ENCODE measurements at regions not wholly inside any gene's neighbourhood (a gene's known extent, or its start where the extent isn't known, plus 50 kb on each side); places are given as distances from the start of the nearest gene placed in this dataset.
"Not testable (repeated sequence)": the region's sequence is repeated elsewhere in the genome, so short reads cannot be mapped to it uniquely, and the experiment has no call there.

DNA sequence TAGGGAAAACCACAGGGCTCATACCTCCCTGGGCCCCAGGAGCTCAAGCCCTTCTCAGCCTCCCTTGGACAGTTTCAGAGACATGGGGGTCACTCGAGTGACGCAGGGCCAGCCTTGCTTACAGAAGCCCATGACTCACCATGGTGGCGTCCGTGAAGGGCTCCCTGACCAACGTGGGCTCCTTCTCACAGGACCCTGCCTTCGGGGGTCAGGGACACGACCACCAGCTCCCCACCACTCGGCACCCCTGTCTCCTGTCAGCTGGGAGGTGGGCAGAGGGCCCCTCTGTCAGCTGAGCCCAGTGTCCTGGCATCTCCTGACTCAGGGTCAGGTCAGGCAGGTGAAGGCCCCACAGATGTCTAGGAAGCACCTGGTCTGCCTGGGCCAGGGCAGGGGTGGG lies 126.3 kb upstream of the ANO1 start:
- H3K27ac Mint-ChIP-seq (ENCODE audit: low read depth) = no peak overlapping the region
- H3K9me3 Mint-ChIP-seq = no peaks in the 10 kb centered on the region
- no peaks in the 10 kb centered on the region for H3K4me1 Mint-ChIP-seq
- H3K4me3 Mint-ChIP-seq = no peak overlapping the region
- H3K27me3 Mint-ChIP-seq = peaks cover 24% of the 10 kb centered on the region
- ATAC-seq (replicated peaks; ENCODE audit: extremely low read depth, poor library complexity, severe bottlenecking) (no peak), DNase-seq (ENCODE audit: low spot score in 2 of 2) (no peak)
- H3K36me3 Mint-ChIP-seq (ENCODE audit: insufficient read depth) = peaks cover 3% of the 10 kb centered on the region

DNA sequence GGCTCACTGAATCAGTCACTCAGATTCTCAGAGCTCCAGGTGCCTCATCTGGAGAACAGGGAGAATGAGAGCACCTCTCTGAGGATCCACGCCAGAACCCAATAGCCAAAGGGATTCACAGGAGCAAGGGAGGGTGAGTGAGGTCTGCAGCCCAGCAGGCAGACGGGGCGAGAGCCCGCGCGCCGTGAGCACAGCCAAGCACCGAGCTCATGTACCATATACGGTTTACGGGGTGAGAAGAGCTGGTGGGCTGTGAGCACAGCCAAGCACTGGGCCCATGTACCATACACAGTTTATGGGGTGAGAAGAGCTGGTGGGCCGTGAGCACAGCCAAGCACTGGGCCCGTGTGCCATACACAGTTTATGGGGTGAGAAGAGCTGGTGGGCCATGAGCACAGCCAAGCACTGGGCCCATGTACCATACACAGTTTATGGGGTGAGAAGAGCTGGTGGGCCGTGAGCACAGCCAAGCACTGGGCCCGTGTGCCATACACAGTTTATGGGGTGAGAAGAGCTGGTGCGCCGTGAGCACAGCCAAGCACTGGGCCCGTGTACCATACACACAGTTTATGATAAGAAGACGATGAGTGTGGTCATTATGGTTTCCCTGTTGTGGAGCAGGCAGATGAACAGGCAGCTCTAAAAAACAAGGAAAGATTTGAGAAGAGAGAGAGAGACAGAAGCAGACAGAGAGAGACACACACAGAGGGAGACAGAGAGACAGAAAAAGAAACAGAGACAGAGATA lies 125.7 kb upstream of the ANO1 start:
- not testable (repeated sequence) for ATAC-seq (replicated peaks; ENCODE audit: extremely low read depth, poor library complexity, severe bottlenecking); H3K27ac Mint-ChIP-seq (ENCODE audit: low read depth); H3K4me3 Mint-ChIP-seq; H3K36me3 Mint-ChIP-seq (ENCODE audit: insufficient read depth); DNase-seq (ENCODE audit: low spot score in 2 of 2); H3K9me3 Mint-ChIP-seq; H3K4me1 Mint-ChIP-seq
- peaks cover 24% of the 10 kb centered on the region for H3K27me3 Mint-ChIP-seq

DNA sequence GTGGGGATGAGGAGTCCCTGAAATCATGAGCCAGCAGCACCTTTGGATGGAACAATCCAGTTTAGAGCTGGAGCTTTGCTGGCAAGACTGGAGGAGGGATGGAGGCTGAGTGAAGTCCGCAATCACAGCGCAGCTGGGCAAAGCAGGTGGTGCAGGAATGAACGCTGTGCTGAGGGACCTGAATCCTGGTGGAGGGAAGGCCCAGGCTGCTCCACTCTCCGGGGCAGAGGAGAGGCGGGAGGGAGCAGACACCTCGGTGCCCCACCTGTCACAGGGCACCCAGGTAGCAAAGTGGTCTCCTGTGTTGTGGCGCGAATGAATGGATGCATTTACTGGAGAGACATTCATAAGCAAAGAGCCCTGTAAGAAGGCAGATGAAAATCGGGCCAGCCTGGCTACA lies 124.8 kb upstream of the ANO1 start:
- no peak overlapping the region for H3K4me3 Mint-ChIP-seq
- ATAC-seq (replicated peaks; ENCODE audit: extremely low read depth, poor library complexity, severe bottlenecking) (no peak), DNase-seq (ENCODE audit: low spot score in 2 of 2) (no peak)
- no peak overlapping the region for H3K27ac Mint-ChIP-seq (ENCODE audit: low read depth)
- peaks cover 3% of the 10 kb centered on the region for H3K36me3 Mint-ChIP-seq (ENCODE audit: insufficient read depth)
- H3K4me1 Mint-ChIP-seq = no peaks in the 10 kb centered on the region
- no peaks in the 10 kb centered on the region for H3K9me3 Mint-ChIP-seq
- H3K27me3 Mint-ChIP-seq = peaks cover 24% of the 10 kb centered on the region

DNA sequence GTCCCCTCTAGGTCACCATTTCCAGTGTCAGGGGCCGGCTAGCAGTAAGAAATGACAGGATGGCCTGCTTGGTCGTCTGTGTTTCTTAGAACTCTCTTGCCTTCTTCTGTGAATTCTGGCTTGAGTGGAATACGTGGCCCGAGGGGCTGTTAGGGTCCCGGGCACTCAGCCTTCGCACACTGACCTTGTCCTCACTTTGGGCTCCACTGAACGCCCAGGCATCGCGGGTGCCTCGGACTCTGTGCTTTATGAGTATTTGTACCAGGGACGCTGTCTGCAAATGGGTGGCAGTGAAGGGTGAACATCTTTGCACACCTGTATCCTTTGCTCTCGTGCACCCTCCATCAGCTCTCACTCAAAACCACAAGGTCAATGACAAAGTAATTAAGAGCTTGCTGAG lies 123.4 kb upstream of the ANO1 start:
- DNase-seq (ENCODE audit: low spot score in 2 of 2) (no peak), ATAC-seq (replicated peaks; ENCODE audit: extremely low read depth, poor library complexity, severe bottlenecking) (no peak)
- Mint-ChIP-seq H3K4me1 (no peaks in the 10 kb centered on the region), H3K9me3 (no peaks in the 10 kb centered on the region), H3K27me3 (peaks cover 35% of the 10 kb centered on the region), H3K27ac (ENCODE audit: low read depth) (no peak overlapping the region), H3K36me3 (ENCODE audit: insufficient read depth) (peaks cover 3% of the 10 kb centered on the region), H3K4me3 (no peak overlapping the region)

DNA sequence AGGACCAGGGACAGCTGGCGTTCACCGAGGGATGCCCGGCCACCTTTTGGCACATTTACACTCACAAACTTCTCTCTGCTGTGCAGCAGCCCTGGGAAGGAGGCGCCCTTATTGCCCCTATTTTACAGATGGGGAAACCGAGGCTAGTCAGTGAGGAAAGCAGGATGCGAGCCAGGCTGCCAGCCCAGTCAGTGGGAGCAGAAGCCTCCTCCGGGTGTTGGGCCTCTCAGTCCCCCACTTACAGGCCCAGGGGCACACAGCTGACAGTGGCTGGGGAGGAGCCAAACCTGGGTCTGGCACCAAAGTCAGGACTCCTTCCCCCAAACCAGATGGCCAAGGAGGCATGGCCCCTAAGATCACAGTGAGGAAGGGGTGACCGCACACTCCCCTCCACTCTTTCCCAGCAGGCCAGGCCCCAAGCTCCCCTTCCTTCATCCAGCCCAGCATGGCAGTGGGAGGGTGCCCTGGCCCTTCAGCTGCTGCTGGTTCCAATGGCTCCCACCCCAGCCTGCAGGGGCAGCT lies 121.4 kb upstream of the ANO1 start:
- H3K4me3 Mint-ChIP-seq = no peak overlapping the region
- no peaks in the 10 kb centered on the region for H3K9me3 Mint-ChIP-seq
- DNase-seq (ENCODE audit: low spot score in 2 of 2) = no peak
- peaks cover 45% of the 10 kb centered on the region for H3K27me3 Mint-ChIP-seq
- peaks cover 3% of the 10 kb centered on the region for H3K36me3 Mint-ChIP-seq (ENCODE audit: insufficient read depth)
- H3K27ac Mint-ChIP-seq (ENCODE audit: low read depth) = no peak overlapping the region
- no peaks in the 10 kb centered on the region for H3K4me1 Mint-ChIP-seq
- ATAC-seq (replicated peaks; ENCODE audit: extremely low read depth, poor library complexity, severe bottlenecking) = no peak

DNA sequence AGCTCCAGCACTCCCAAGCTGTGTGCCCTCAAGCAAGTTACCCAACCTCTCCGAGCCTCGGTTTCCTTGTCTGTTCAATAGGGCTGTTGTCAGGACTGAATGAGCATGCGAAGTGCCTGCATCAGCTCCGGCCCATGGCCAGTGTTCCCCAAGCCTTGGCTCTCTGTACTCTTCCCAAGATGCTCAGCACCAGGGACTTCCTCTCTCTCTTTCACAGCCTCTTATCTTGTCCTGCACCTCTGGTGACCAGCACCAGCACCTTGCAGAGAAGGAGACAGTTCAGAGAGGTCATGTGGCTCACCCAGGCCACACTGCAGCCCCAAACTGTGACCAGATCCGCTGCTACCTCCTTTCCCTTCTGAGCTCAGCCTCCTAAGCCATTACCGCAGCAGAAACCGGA lies 120.3 kb upstream of the ANO1 start:
- no peak overlapping the region for H3K4me3 Mint-ChIP-seq
- peaks cover 45% of the 10 kb centered on the region for H3K27me3 Mint-ChIP-seq
- H3K36me3 Mint-ChIP-seq (ENCODE audit: insufficient read depth) = peaks cover 3% of the 10 kb centered on the region
- DNase-seq (ENCODE audit: low spot score in 2 of 2) (no peak), ATAC-seq (replicated peaks; ENCODE audit: extremely low read depth, poor library complexity, severe bottlenecking) (no peak)
- no peaks in the 10 kb centered on the region for H3K9me3 Mint-ChIP-seq
- H3K27ac Mint-ChIP-seq (ENCODE audit: low read depth) = no peak overlapping the region
- no peaks in the 10 kb centered on the region for H3K4me1 Mint-ChIP-seq

DNA sequence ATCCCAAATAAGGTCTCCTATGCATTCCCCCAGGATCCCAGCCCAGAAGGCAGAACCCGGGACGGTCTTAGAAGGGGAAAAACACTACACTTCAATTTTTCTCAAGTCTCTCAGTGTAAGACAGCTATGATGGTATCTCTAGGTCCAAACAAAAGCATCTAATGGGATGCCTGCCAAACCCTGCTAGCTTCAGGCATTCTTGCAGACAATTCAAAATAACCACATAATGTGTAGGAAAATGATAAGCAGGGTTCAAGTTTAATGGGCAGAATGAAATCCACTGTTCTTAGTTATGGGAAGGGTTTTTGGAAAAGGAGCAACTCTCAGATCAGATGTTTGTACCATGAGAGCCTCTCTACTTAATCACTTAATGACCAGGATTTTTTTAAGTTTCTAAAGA lies 119.8 kb upstream of the ANO1 start:
- no peak for DNase-seq (ENCODE audit: low spot score in 2 of 2)
- Mint-ChIP-seq H3K4me3 (no peak overlapping the region), H3K27me3 (peaks cover 45% of the 10 kb centered on the region), H3K9me3 (no peaks in the 10 kb centered on the region), H3K4me1 (no peaks in the 10 kb centered on the region), H3K36me3 (ENCODE audit: insufficient read depth) (peaks cover 5% of the 10 kb centered on the region), H3K27ac (ENCODE audit: low read depth) (no peak overlapping the region)
- ATAC-seq (replicated peaks; ENCODE audit: extremely low read depth, poor library complexity, severe bottlenecking) = no peak

DNA sequence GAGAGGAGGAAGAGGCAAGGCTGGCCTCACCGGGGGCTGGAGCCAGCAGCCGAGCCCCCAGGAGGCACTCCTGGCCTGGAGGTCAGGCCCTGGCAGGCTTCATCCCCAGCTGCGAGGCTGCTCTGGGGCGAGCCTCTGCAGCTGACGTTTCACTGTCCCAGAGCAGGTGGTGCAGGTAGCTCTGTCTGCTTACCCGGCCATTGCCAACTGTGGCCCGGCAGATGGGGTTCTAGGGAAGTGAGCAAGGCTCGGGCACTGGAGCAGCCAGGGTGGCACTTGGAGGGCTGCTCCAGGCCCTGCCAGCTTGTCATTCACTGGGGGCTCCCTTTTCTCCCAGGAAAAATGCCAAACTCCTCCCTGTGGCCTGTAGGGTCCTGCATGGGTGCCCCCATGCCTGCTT lies 118.7 kb upstream of the ANO1 start:
- H3K9me3 Mint-ChIP-seq = no peaks in the 10 kb centered on the region
- peaks cover 5% of the 10 kb centered on the region for H3K36me3 Mint-ChIP-seq (ENCODE audit: insufficient read depth)
- H3K4me3 Mint-ChIP-seq = no peak overlapping the region
- ATAC-seq (replicated peaks; ENCODE audit: extremely low read depth, poor library complexity, severe bottlenecking) (no peak), DNase-seq (ENCODE audit: low spot score in 2 of 2) (no peak)
- no peak overlapping the region for H3K27ac Mint-ChIP-seq (ENCODE audit: low read depth)
- H3K4me1 Mint-ChIP-seq = no peaks in the 10 kb centered on the region
- peaks cover 45% of the 10 kb centered on the region for H3K27me3 Mint-ChIP-seq

DNA sequence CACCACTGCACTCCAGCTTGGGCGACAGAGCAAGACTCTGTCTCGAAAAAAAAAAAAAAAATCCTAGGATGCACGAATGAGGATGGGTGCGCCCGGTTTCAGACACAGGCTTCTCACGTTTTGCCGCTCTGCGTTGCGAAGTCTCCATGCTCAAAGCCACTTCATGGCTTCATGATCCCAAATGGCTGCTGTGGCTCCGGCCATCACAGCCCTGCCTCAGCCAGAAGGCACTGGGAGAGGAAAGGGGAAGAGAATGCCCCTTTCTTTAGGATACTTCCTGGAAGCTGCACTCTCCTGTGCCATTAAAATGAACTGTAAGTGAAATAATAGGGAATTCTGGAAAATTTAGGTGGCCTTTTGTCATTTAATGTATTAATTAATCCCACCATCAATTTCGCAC lies 116.4 kb upstream of the ANO1 start:
- Mint-ChIP-seq H3K36me3 (ENCODE audit: insufficient read depth) (peaks cover 2% of the 10 kb centered on the region), H3K4me1 (no peaks in the 10 kb centered on the region), H3K27ac (ENCODE audit: low read depth) (no peak overlapping the region), H3K9me3 (no peaks in the 10 kb centered on the region), H3K27me3 (peaks cover 27% of the 10 kb centered on the region), H3K4me3 (no peak overlapping the region)
- DNase-seq (ENCODE audit: low spot score in 2 of 2) (no peak), ATAC-seq (replicated peaks; ENCODE audit: extremely low read depth, poor library complexity, severe bottlenecking) (no peak)

DNA sequence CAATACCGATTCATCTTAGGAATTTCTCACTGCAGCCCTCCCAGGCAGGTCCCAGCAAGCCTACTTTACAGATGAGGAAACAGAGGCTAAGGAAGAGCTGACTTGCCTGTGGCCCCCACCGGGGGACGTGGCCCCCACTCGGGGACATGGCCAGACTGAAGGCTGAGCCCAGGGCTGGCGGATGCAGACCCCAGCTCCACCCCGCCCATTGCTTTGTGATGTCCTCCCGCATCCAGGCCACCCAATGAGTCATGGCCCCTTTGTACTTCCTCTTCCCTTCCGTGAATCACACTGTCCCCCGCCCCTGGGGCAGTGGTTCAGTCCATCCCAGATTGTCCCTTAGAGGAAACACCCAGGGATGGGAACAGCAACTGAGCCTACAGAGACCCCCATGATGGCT lies 116.0 kb upstream of the ANO1 start:
- Mint-ChIP-seq H3K27ac (ENCODE audit: low read depth) (no peak overlapping the region), H3K9me3 (no peaks in the 10 kb centered on the region), H3K4me1 (no peaks in the 10 kb centered on the region), H3K36me3 (ENCODE audit: insufficient read depth) (peaks cover 2% of the 10 kb centered on the region), H3K4me3 (no peak overlapping the region), H3K27me3 (peaks cover 27% of the 10 kb centered on the region)
- no peak for DNase-seq (ENCODE audit: low spot score in 2 of 2)
- ATAC-seq (replicated peaks; ENCODE audit: extremely low read depth, poor library complexity, severe bottlenecking) = no peak

DNA sequence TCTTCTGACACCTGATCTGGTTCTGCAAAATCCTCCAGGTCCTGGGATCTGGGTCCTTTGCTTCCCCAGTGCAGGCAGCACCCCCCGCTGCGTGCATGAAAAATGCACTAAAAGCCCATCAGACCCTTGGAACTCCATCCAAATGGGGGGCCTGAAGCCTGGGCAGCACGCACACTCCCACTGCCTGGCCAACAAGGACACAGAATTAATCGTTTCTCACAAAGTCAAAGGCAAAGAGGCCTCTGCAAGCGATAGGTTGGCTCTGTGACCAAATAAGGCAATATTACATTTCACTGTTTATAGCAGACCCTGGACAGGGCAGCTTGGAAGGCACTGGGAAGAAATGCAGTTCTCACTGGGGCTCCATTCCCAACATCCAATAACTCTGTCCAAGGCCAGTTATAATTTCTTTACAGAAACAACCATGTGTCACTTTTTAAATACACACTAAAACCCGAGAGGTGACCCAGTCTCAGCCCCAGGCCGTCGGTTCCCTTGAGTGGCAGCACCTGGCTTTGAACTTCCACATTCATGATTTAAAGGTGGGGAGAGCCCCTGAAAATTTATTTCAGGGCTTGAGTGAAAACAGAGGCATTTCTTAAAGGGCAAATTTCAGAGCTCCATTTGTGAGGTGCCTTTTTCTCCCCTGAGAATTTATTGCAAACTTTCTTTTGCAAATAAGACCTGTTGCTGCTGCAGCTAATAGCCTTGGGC lies 114.4 kb upstream of the ANO1 start:
- Mint-ChIP-seq H3K4me3 (no peak overlapping the region), H3K4me1 (no peaks in the 10 kb centered on the region), H3K27me3 (peaks cover 27% of the 10 kb centered on the region), H3K36me3 (ENCODE audit: insufficient read depth) (peaks cover 2% of the 10 kb centered on the region), H3K9me3 (no peaks in the 10 kb centered on the region), H3K27ac (ENCODE audit: low read depth) (no peak overlapping the region)
- DNase-seq (ENCODE audit: low spot score in 2 of 2) (no peak), ATAC-seq (replicated peaks; ENCODE audit: extremely low read depth, poor library complexity, severe bottlenecking) (no peak)

DNA sequence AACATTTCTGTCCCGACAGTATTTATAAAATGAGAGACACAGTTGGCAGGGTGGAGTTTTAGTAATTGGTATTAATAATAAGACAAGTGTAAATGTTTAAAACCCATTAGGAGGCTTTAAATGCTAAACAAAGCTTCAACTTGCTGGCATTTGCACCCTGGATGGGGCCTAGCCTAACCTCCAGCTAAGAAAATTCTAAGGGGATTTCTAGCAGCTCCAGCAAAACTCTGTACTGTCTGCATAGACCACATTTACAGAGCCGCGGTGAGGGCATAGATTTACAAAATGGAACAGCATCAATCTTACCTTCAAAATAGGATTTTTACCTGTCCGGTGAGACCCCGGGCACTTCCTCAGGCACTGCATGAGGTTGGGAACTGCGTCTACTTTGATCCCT lies 113.9 kb upstream of the ANO1 start:
- H3K36me3 Mint-ChIP-seq (ENCODE audit: insufficient read depth) = peaks cover 2% of the 10 kb centered on the region
- no peak for DNase-seq (ENCODE audit: low spot score in 2 of 2)
- H3K27me3 Mint-ChIP-seq = peaks cover 27% of the 10 kb centered on the region
- ATAC-seq (replicated peaks; ENCODE audit: extremely low read depth, poor library complexity, severe bottlenecking) = no peak
- no peaks in the 10 kb centered on the region for H3K9me3 Mint-ChIP-seq
- no peak overlapping the region for H3K27ac Mint-ChIP-seq (ENCODE audit: low read depth)
- no peaks in the 10 kb centered on the region for H3K4me1 Mint-ChIP-seq
- no peak overlapping the region for H3K4me3 Mint-ChIP-seq
